GM21717 (cell line): ENCODE measurements at regions not wholly inside any gene's neighbourhood (a gene's known extent, or its start where the extent isn't known, plus 50 kb on each side); places are given as distances from the start of the nearest gene placed in this dataset.
"Not testable (repeated sequence)": the region's sequence is repeated elsewhere in the genome, so short reads cannot be mapped to it uniquely, and the experiment has no call there.

Experiments
- ATAC-seq: cut with Tn5 transposase; IDR thresholded peaks from one replicate; pipeline ENCODE4 v1.9.1; 2021; ENCODE audit warnings: mild to moderate bottlenecking, moderate library complexity; ENCODE audit not compliant: unreplicated experiment

GRCh38 chr17:54465443-54465842, 435.2 kb upstream of the TOM1L1 start:
- not testable (repeated sequence) for ATAC-seq

GRCh38 chr17:54466875-54467274, 433.8 kb upstream of the TOM1L1 start:
- ATAC-seq = no peak

GRCh38 chr17:54482843-54483242, 417.8 kb upstream of the TOM1L1 start:
- no peak for ATAC-seq

GRCh38 chr17:54493691-54494090, 407.0 kb upstream of the TOM1L1 start:
- ATAC-seq = no peak

GRCh38 chr17:54494721-54495715, 405.6 kb upstream of the TOM1L1 start:
- no peak for ATAC-seq

- ATAC-seq = no peak
Measured at GRCh38 chr17:54505404-54505803, 395.2 kb upstream of the TOM1L1 start.

GRCh38 chr17:54518706-54519105, 381.9 kb upstream of the TOM1L1 start:
- no peak for ATAC-seq

- ATAC-seq = no peak
Measured at GRCh38 chr17:54521137-54521536, 379.5 kb upstream of the TOM1L1 start.

- no peak for ATAC-seq
Measured at GRCh38 chr17:54524501-54524900, 376.2 kb upstream of the TOM1L1 start.

GRCh38 chr17:54527941-54528340, 372.7 kb upstream of the TOM1L1 start:
- no peak for ATAC-seq

- ATAC-seq = no peak
Measured at GRCh38 chr17:54530398-54530797, 370.3 kb upstream of the TOM1L1 start.

GRCh38 chr17:54536306-54536705, 364.3 kb upstream of the TOM1L1 start:
- no peak for ATAC-seq

GRCh38 chr17:54537656-54538055, 363.0 kb upstream of the TOM1L1 start:
- no peak for ATAC-seq

GRCh38 chr17:54544249-54544648, 356.4 kb upstream of the TOM1L1 start:
- no peak for ATAC-seq

GRCh38 chr17:54559883-54560282, 340.8 kb upstream of the TOM1L1 start:
- ATAC-seq = no peak

- no peak for ATAC-seq
Measured at GRCh38 chr17:54608634-54609155, 292.0 kb upstream of the TOM1L1 start.

GRCh38 chr17:54620399-54620978, 280.2 kb upstream of the TOM1L1 start:
- ATAC-seq = no peak

GRCh38 chr17:54623746-54624145, 276.9 kb upstream of the TOM1L1 start:
- no peak for ATAC-seq

GRCh38 chr17:54626146-54626703, 274.4 kb upstream of the TOM1L1 start:
- ATAC-seq = no peak

GRCh38 chr17:54639426-54639825, 261.2 kb upstream of the TOM1L1 start:
- not testable (repeated sequence) for ATAC-seq

- no peak for ATAC-seq
Measured at GRCh38 chr17:54662978-54663876, 237.4 kb upstream of the TOM1L1 start.
